ENCODE measurements at regions not wholly inside any gene's neighbourhood (a gene's known extent, or its start where the extent isn't known, plus 50 kb on each side); places are given as distances from the start of the nearest gene placed in this dataset.

DNA sequence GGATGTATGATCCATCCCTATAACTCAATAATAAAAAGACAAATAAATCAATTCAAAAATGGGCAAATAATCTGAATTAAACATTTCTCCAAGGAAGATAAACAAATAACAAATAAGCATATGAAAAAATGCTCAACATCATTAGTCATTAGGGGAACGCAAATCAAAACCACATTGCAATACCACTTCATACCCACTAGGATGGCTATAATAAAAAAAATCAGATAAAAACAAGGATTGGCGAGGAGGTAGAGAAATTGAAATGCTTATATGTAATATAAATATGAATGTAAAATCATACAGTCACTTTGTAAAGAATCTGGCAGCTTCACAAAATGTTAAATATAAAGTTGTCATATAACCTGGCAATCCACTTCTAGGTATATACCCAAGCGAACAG is 52.3 kb upstream of the TBCA start:
- peak in 1 of 3 experiments; percentile 3 for TF ChIP-seq CTCF (optimal IDR thresholded peaks at IDR 0.05 in 1 of 3, IDR thresholded peaks at IDR 0.05 in 1 of 3, conservative IDR thresholded peaks at IDR 0.05 in 1 of 3; ENCODE audit: extremely low read depth in 1 of 3, insufficient read depth in 2 of 3, low read length in 3 of 3)
- TF ChIP-seq EZH2 (IDR thresholded peaks at IDR 0.05; ENCODE audit: low read length): no peak

Data from keratinocyte (primary cell).